ENCODE measurements at regions not wholly inside any gene's neighbourhood (a gene's known extent, or its start where the extent isn't known, plus 50 kb on each side); places are given as distances from the start of the nearest gene placed in this dataset.

GRCh38 chr13:78759704-78760103, 100.7 kb upstream of the OBI1 start:
- H3K9ac ChIP-seq (ENCODE audit: low read length) = no peak overlapping the region
- H3K4me1 Mint-ChIP-seq (ENCODE audit: low read depth, unreplicated experiment) = peaks cover 2% of the 10 kb centered on the region
- no peaks in the 10 kb centered on the region for H3K36me3 Mint-ChIP-seq (ENCODE audit: low read depth, unreplicated experiment)
- H3K4me1 ChIP-seq (ENCODE audit: insufficient read depth, low read length) = no peaks in the 10 kb centered on the region
- TF ChIP-seq CTCF (IDR thresholded peaks at IDR 0.05; ENCODE audit: insufficient read depth, low read depth, low read length) = no peak
- no peak for TF ChIP-seq EZH2 (IDR thresholded peaks at IDR 0.05; ENCODE audit: insufficient read depth, low read length)
- peaks cover 3% of the 10 kb centered on the region for H3K27me3 Mint-ChIP-seq (ENCODE audit: low read depth, unreplicated experiment)
- H3K4me2 ChIP-seq (ENCODE audit: low read length) = no peak overlapping the region
- no peaks in the 10 kb centered on the region for H3K79me2 ChIP-seq (ENCODE audit: insufficient read depth, low read length)
- no peaks in the 10 kb centered on the region for H3K9me3 ChIP-seq (ENCODE audit: insufficient read depth, low read depth, low read length)
- H3K27ac Mint-ChIP-seq (ENCODE audit: unreplicated experiment) = no peak overlapping the region
- H3K27ac ChIP-seq (ENCODE audit: low read depth, low read length) = no peak overlapping the region
- FAIRE-seq (no peak), DNase-seq (ENCODE audit: low read depth) (no peak)
- H3K27me3 ChIP-seq (ENCODE audit: insufficient read depth, low read length) = no peaks in the 10 kb centered on the region
- H3K9me3 Mint-ChIP-seq (ENCODE audit: unreplicated experiment) = no peaks in the 10 kb centered on the region
- no peaks in the 10 kb centered on the region for H4K20me1 ChIP-seq (ENCODE audit: insufficient read depth, low read length)
- no peak overlapping the region for H3K4me3 Mint-ChIP-seq (ENCODE audit: unreplicated experiment)
- no peak overlapping the region for H3K4me3 ChIP-seq (ENCODE audit: insufficient read depth, low read depth, low read length)
- H2AFZ ChIP-seq (ENCODE audit: low read depth, low read length) = no peak overlapping the region
- no peaks in the 10 kb centered on the region for H3K36me3 ChIP-seq (ENCODE audit: insufficient read depth, low read length)

GRCh38 chr13:78758549-78758948, 99.6 kb upstream of the OBI1 start:
- H3K4me1 ChIP-seq (ENCODE audit: insufficient read depth, low read length) = no peaks in the 10 kb centered on the region
- Mint-ChIP-seq H3K36me3 (ENCODE audit: low read depth, unreplicated experiment) (no peaks in the 10 kb centered on the region), H3K27ac (ENCODE audit: unreplicated experiment) (no peak overlapping the region), H3K4me1 (ENCODE audit: low read depth, unreplicated experiment) (peaks cover 2% of the 10 kb centered on the region), H3K9me3 (ENCODE audit: unreplicated experiment) (no peaks in the 10 kb centered on the region), H3K27me3 (ENCODE audit: low read depth, unreplicated experiment) (peaks cover 3% of the 10 kb centered on the region), H3K4me3 (ENCODE audit: unreplicated experiment) (no peak overlapping the region)
- no peak overlapping the region for H3K27ac ChIP-seq (ENCODE audit: low read depth, low read length)
- DNase-seq (ENCODE audit: low read depth) (no peak), FAIRE-seq (no peak)
- H3K9ac ChIP-seq (ENCODE audit: low read length) = no peak overlapping the region
- no peaks in the 10 kb centered on the region for H3K36me3 ChIP-seq (ENCODE audit: insufficient read depth, low read length)
- no peak overlapping the region for H3K4me2 ChIP-seq (ENCODE audit: low read length)
- H3K79me2 ChIP-seq (ENCODE audit: insufficient read depth, low read length) = no peaks in the 10 kb centered on the region
- no peaks in the 10 kb centered on the region for H4K20me1 ChIP-seq (ENCODE audit: insufficient read depth, low read length)
- TF ChIP-seq EZH2 (IDR thresholded peaks at IDR 0.05; ENCODE audit: insufficient read depth, low read length) (no peak), CTCF (IDR thresholded peaks at IDR 0.05; ENCODE audit: insufficient read depth, low read depth, low read length) (no peak)
- H3K9me3 ChIP-seq (ENCODE audit: insufficient read depth, low read depth, low read length) = no peaks in the 10 kb centered on the region
- H3K4me3 ChIP-seq (ENCODE audit: insufficient read depth, low read depth, low read length) = no peak overlapping the region
- no peak overlapping the region for H2AFZ ChIP-seq (ENCODE audit: low read depth, low read length)
- no peaks in the 10 kb centered on the region for H3K27me3 ChIP-seq (ENCODE audit: insufficient read depth, low read length)

GRCh38 chr13:78753435-78753834, 94.5 kb upstream of the OBI1 start:
- no peak overlapping the region for H2AFZ ChIP-seq (ENCODE audit: low read depth, low read length)
- no peak for FAIRE-seq
- no peaks in the 10 kb centered on the region for H4K20me1 ChIP-seq (ENCODE audit: insufficient read depth, low read length)

More at GRCh38 chr13:78753435-78753834, 94.5 kb upstream of the OBI1 start:
- H3K27ac ChIP-seq (ENCODE audit: low read depth, low read length) = no peak overlapping the region
- H3K79me2 ChIP-seq (ENCODE audit: insufficient read depth, low read length) = no peaks in the 10 kb centered on the region
- H3K27me3 ChIP-seq (ENCODE audit: insufficient read depth, low read length) = no peaks in the 10 kb centered on the region
- DNase-seq (ENCODE audit: low read depth) = no peak
- Mint-ChIP-seq H3K9me3 (ENCODE audit: unreplicated experiment) (peaks cover 2% of the 10 kb centered on the region), H3K36me3 (ENCODE audit: low read depth, unreplicated experiment) (no peaks in the 10 kb centered on the region), H3K27me3 (ENCODE audit: low read depth, unreplicated experiment) (peaks cover 3% of the 10 kb centered on the region), H3K4me3 (ENCODE audit: unreplicated experiment) (no peak overlapping the region), H3K4me1 (ENCODE audit: low read depth, unreplicated experiment) (no peaks in the 10 kb centered on the region), H3K27ac (ENCODE audit: unreplicated experiment) (no peak overlapping the region)
- H3K9ac ChIP-seq (ENCODE audit: low read length) = no peak overlapping the region
- no peak overlapping the region for H3K4me2 ChIP-seq (ENCODE audit: low read length)
- no peaks in the 10 kb centered on the region for H3K9me3 ChIP-seq (ENCODE audit: insufficient read depth, low read depth, low read length)
- no peaks in the 10 kb centered on the region for H3K36me3 ChIP-seq (ENCODE audit: insufficient read depth, low read length)
- no peaks in the 10 kb centered on the region for H3K4me1 ChIP-seq (ENCODE audit: insufficient read depth, low read length)
- TF ChIP-seq EZH2 (IDR thresholded peaks at IDR 0.05; ENCODE audit: insufficient read depth, low read length) (no peak), CTCF (IDR thresholded peaks at IDR 0.05; ENCODE audit: insufficient read depth, low read depth, low read length) (no peak)
- no peak overlapping the region for H3K4me3 ChIP-seq (ENCODE audit: insufficient read depth, low read depth, low read length)

All from astrocyte (in vitro differentiated cells and primary cell).